IMR-90 (cell line): ENCODE measurements at regions not wholly inside any gene's neighbourhood (a gene's known extent, or its start where the extent isn't known, plus 50 kb on each side); places are given as distances from the start of the nearest gene placed in this dataset.

Experiments
- ATAC-seq: fragments of 200-7000 bp; cut with Tn5 transposase; 2 replicates; pipeline ENCODE4 v1.9.1; 2020; ENCODE audit warnings: low read depth, mild to moderate bottlenecking, moderate library complexity
- BruUV-seq: library from RNA; stranded (reverse); fragments of 400-500 nt; replicated peaks from 2 replicates; lab custom pipeline; 2021; lab: Mats Ljungman, UMichigan
- CTCF ChIA-PET: fragments of 300-600 bp; formaldehyde crosslinking; extraction: SDS; loops from one replicate; lab custom pipeline; 2021; ENCODE audit warnings: antibody characterized with exemption; lab: Yijun Ruan, JAX
- POLR2A ChIA-PET: fragments of 300-600 bp; sonication (Branson Sonifier 250); formaldehyde crosslinking; loops from one replicate; lab custom pipeline; 2022; ENCODE audit warnings: antibody characterized with exemption; ENCODE audit not compliant: unreplicated experiment; lab: Charles Lee
- DNase-seq: peaks from one replicate; pipeline ENCODE4 v3.0.0; 2013
- H2AFZ ChIP-seq: replicated peaks from 2 replicates; pipeline ENCODE3; 2013; ENCODE audit warnings: low read length, mild to moderate bottlenecking; ENCODE audit not compliant: poor library complexity
- H2AK5ac ChIP-seq: 2 replicates; pipeline ENCODE4 v1.6.1; 2013; ENCODE audit warnings: low read depth, low read length, inconsistent platforms
- H2AK9ac ChIP-seq: replicated peaks from 2 replicates; pipeline ENCODE3; 2013; ENCODE audit warnings: mild to moderate bottlenecking, low read depth, low read length, moderate library complexity; ENCODE audit not compliant: poor library complexity
- H2BK120ac ChIP-seq: 2 replicates; pipeline ENCODE4 v1.6.1; 2013; ENCODE audit warnings: low read depth, low read length, inconsistent platforms
- H2BK15ac ChIP-seq: 3 replicates; pipeline ENCODE4 v1.6.1; 2013; ENCODE audit warnings: low read depth, low read length, inconsistent platforms
- H2BK20ac ChIP-seq: 2 replicates; pipeline ENCODE4 v1.6.1; 2013; ENCODE audit warnings: low read depth, mild to moderate bottlenecking, inconsistent platforms, low read length, moderate library complexity
- H2BK5ac ChIP-seq: 2 replicates; pipeline ENCODE4 v1.6.1; 2013; ENCODE audit warnings: mild to moderate bottlenecking, low read depth, low read length, inconsistent platforms; ENCODE audit not compliant: poor library complexity, severe bottlenecking
- H3K14ac ChIP-seq: replicated peaks from 2 replicates; pipeline ENCODE4 v1.6.1; 2013; ENCODE audit warnings: low read depth, low read length, inconsistent platforms
- H3K18ac ChIP-seq: 2 replicates; pipeline ENCODE4 v1.6.1; 2013; ENCODE audit warnings: low read depth, low read length, control low read depth
- H3K23ac ChIP-seq: 2 replicates; pipeline ENCODE4 v1.6.1; 2013; ENCODE audit warnings: low read depth, low read length, inconsistent platforms
- H3K27ac ChIP-seq: 2 replicates; pipeline ENCODE4 v1.5.1; 2013; ENCODE audit warnings: mild to moderate bottlenecking, control low read depth, low read length; ENCODE audit not compliant: insufficient read depth
- H3K27me3 ChIP-seq: 2 replicates; pipeline ENCODE4 v1.6.1; 2013; ENCODE audit warnings: low read length; ENCODE audit not compliant: control insufficient read depth, insufficient read depth
- H3K36me3 ChIP-seq: 2 replicates; pipeline ENCODE4 v1.6.1; 2013; ENCODE audit warnings: low read length, mixed read lengths; ENCODE audit not compliant: control insufficient read depth, insufficient read depth
- H3K4ac ChIP-seq: 2 replicates; pipeline ENCODE4 v1.6.1; 2013; ENCODE audit warnings: low read depth, low read length, inconsistent platforms
- H3K4me1 ChIP-seq: 2 replicates; pipeline ENCODE4 v1.6.1; 2013; ENCODE audit warnings: low read length, mixed read lengths; ENCODE audit not compliant: control insufficient read depth, insufficient read depth
- H3K4me2 ChIP-seq: 2 replicates; pipeline ENCODE4 v1.6.1; 2013; ENCODE audit warnings: low read depth, mild to moderate bottlenecking, control low read depth, low read length, moderate library complexity
- H3K4me3 ChIP-seq: 2 replicates; pipeline ENCODE4 v1.5.1; 2013; ENCODE audit warnings: low read depth, mild to moderate bottlenecking, control low read depth, low read length, moderate library complexity; ENCODE audit not compliant: insufficient read depth
- H3K56ac ChIP-seq: 2 replicates; pipeline ENCODE4 v1.6.1; 2013; ENCODE audit warnings: low read length, inconsistent platforms; ENCODE audit not compliant: insufficient read depth; ENCODE audit errors: extremely low read depth
- H3K79me1 ChIP-seq, 2 experiments: 2 replicates each; pipeline ENCODE4 v1.6.1; 2013; ENCODE audit warnings: low read length in 2 of 2, inconsistent platforms in 1 of 2, low read depth in 1 of 2
- H3K9ac ChIP-seq: 2 replicates; pipeline ENCODE4 v1.6.1; 2013; ENCODE audit warnings: low read depth, low read length, control low read depth
- H3K9me1 ChIP-seq: 2 replicates; pipeline ENCODE4 v1.6.1; 2013; ENCODE audit warnings: low read length, inconsistent platforms; ENCODE audit not compliant: insufficient read depth
- H3K9me3 ChIP-seq: 2 replicates; pipeline ENCODE4 v1.6.1; 2013; ENCODE audit warnings: low read length; ENCODE audit not compliant: control insufficient read depth, insufficient read depth
- H4K20me1 ChIP-seq: 2 replicates; pipeline ENCODE4 v1.6.1; 2013; ENCODE audit warnings: low read length, inconsistent platforms; ENCODE audit not compliant: insufficient read depth
- H4K5ac ChIP-seq: 2 replicates; pipeline ENCODE4 v1.6.1; 2013; ENCODE audit warnings: mild to moderate bottlenecking, low read depth, low read length, control low read depth
- H4K8ac ChIP-seq, 2 experiments: 2 replicates each; pipeline ENCODE4 v1.6.1; 2013; ENCODE audit warnings: low read depth in 2 of 2, low read length in 2 of 2, control low read depth in 1 of 2, inconsistent platforms in 1 of 2
- H4K91ac ChIP-seq: 2 replicates; pipeline ENCODE4 v1.6.1; 2013; ENCODE audit warnings: low read depth, low read length, inconsistent platforms; ENCODE audit not compliant: insufficient read depth
- CHD1 ChIP-seq: IDR thresholded peaks from 2 replicates; pipeline ENCODE4 v1.6.1; 2012; ENCODE audit warnings: low read depth, low read length, improper control_type of control experiment
- MAZ ChIP-seq: IDR thresholded peaks from 2 replicates; pipeline ENCODE4 v1.6.1; 2012; ENCODE audit warnings: low read depth, mild to moderate bottlenecking, low read length, improper control_type of control experiment, moderate library complexity, borderline replicate concordance
- RCOR1 ChIP-seq: IDR thresholded peaks from 2 replicates; pipeline ENCODE4 v1.6.1; 2012; ENCODE audit warnings: mild to moderate bottlenecking, low read length, improper control_type of control experiment; ENCODE audit not compliant: insufficient replicate concordance
- WGBS, 2 experiments: methylation state at CpG; one replicate each; pipeline versions ENCODE4 v1.1.5 to v1.1.7; 2013; ENCODE audit warnings: missing lambda C conversion rate in 2 of 2; ENCODE audit not compliant: insufficient read length in 1 of 2; ENCODE audit errors: extremely low coverage in 2 of 2; 5-methylcytosine and 5-hydroxymethylcytosine counted together
- dilution Hi-C: fragments of 300-500 bp; cut with HindIII; formaldehyde crosslinking; loops from one replicate; pipeline ENCODE4 v1.14.3; 2018; ENCODE audit warnings: low sequenced_read_pairs; ENCODE audit not compliant: unreplicated experiment
- in situ Hi-C: fragments of 300-500 bp; cut with MboI; formaldehyde crosslinking; loops from 3 replicates; pipeline ENCODE4 v1.14.3; 2019; ENCODE audit warnings: low sequenced_read_pairs, inconsistent platforms, mixed read lengths
- intact Hi-C: fragments of 100-400 bp; cut with micrococcal nuclease; formaldehyde crosslinking; loops from 2 replicates; pipeline ENCODE4 v1.10.0; 2022
- TF ChIP-seq, protein P1 (sequence below): conservative IDR thresholded peaks from 2 replicates; pipeline ENCODE4 v1.5.1; 2012; ENCODE audit warnings: mild to moderate bottlenecking, low read depth, low read length, improper control_type of control experiment

DNA sequence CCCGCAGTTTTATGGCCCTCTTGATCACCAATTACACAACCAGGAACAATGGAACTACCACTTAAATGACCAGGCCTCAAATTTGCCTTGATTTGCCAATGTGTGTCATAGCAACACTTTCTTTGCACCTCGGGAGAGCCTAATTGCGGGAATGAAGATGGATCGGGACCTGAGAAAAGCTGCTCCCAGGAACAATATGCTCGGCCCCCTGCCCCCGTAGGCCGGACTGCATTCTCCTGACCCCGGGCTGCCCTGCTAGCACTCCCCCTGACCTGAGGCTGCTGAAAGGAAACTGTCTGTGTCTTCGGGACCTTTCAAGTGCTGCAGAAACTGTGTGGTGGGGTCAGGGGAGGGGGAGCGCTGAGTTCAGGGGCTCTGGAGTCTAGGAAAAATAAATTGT is 294.3 kb upstream of the IRX1 start:
- TF ChIP-seq CHD1 (no peak), RCOR1 (no peak), MAZ (no peak)
- TF ChIP-seq, protein P1, sequence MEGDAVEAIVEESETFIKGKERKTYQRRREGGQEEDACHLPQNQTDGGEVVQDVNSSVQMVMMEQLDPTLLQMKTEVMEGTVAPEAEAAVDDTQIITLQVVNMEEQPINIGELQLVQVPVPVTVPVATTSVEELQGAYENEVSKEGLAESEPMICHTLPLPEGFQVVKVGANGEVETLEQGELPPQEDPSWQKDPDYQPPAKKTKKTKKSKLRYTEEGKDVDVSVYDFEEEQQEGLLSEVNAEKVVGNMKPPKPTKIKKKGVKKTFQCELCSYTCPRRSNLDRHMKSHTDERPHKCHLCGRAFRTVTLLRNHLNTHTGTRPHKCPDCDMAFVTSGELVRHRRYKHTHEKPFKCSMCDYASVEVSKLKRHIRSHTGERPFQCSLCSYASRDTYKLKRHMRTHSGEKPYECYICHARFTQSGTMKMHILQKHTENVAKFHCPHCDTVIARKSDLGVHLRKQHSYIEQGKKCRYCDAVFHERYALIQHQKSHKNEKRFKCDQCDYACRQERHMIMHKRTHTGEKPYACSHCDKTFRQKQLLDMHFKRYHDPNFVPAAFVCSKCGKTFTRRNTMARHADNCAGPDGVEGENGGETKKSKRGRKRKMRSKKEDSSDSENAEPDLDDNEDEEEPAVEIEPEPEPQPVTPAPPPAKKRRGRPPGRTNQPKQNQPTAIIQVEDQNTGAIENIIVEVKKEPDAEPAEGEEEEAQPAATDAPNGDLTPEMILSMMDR = no peak
- Histone ChIP-seq H4K5ac (no peak overlapping the region), H3K23ac (no peak overlapping the region), H3K4ac (no peak overlapping the region), H2BK120ac (no peak overlapping the region), H4K20me1 (no peaks in the 10 kb centered on the region), H3K27me3 (no peaks in the 10 kb centered on the region), H3K9ac (no peak overlapping the region), H3K36me3 (no peaks in the 10 kb centered on the region), H2BK5ac (no peak overlapping the region), H3K4me1 (no peaks in the 10 kb centered on the region), H3K4me3 (no peak overlapping the region), H3K14ac (no peak overlapping the region), H3K27ac (no peak overlapping the region), H2AK9ac (no peak overlapping the region), H3K79me1 (no peaks in the 10 kb centered on the region), H2BK20ac (no peak overlapping the region), H3K9me1 (no peaks in the 10 kb centered on the region), H3K4me2 (no peak overlapping the region), H3K56ac (no peak overlapping the region), H3K9me3 (peaks cover 21% of the 10 kb centered on the region), H4K91ac (no peak overlapping the region), H2AFZ (no peak overlapping the region), H2AK5ac (no peak overlapping the region), H2BK15ac (no peak overlapping the region), H4K8ac (no peak overlapping the region), H3K18ac (no peak overlapping the region)
- WGBS, 2 experiments = 40% methylated on average over 1 of the region's 10 CpGs; no CpG with 5 or more reads in 1 of the 2 experiments
- CTCF ChIA-PET = no interaction called here
- dilution Hi-C loops (no loop called here), intact Hi-C loops (loop anchor here (5.0 kb wide), 1 partner anchor 394 kb away; no protein-coding TSS in a partner anchor), in situ Hi-C loops (no loop called here)
- no peak for ATAC-seq
- POLR2A ChIA-PET = no interaction called here
- no TSS peak for BruUV-seq
- DNase-seq = no peak
